ENCODE measurements at regions not wholly inside any gene's neighbourhood (a gene's known extent, or its start where the extent isn't known, plus 50 kb on each side); places are given as distances from the start of the nearest gene placed in this dataset.

GRCh38 chr11:70751142-70751734 is 352.9 kb downstream of the CTTN start:
- DNase-seq = no peak

- DNase-seq = peak; percentile 32
These were observed 357.3 kb downstream of the CTTN start for GRCh38 chr11:70755410-70756158.

- no peak for DNase-seq
These were observed 358.0 kb downstream of the CTTN start for GRCh38 chr11:70756341-70756740.

GRCh38 chr11:70756756-70757155 is 358.4 kb downstream of the CTTN start:
- no peak for DNase-seq

GRCh38 chr11:70757241-70757640 is 358.9 kb downstream of the CTTN start:
- DNase-seq = no peak

GRCh38 chr11:70758206-70758605 is 359.9 kb downstream of the CTTN start:
- no peak for DNase-seq

- DNase-seq = no peak
These were observed 361.5 kb downstream of the CTTN start for GRCh38 chr11:70759846-70760245.

- DNase-seq = no peak
These were observed 362.2 kb downstream of the CTTN start for GRCh38 chr11:70760416-70761020.

- DNase-seq = no peak
These were observed 363.0 kb downstream of the CTTN start for GRCh38 chr11:70761094-70761907.

- DNase-seq = no peak
These were observed 363.6 kb downstream of the CTTN start for GRCh38 chr11:70761908-70762337.

GRCh38 chr11:70762810-70763209 is 364.5 kb downstream of the CTTN start:
- no peak for DNase-seq

- no peak for DNase-seq
These were observed 365.3 kb downstream of the CTTN start for GRCh38 chr11:70763606-70764005.

- DNase-seq = no peak
These were observed 366.1 kb downstream of the CTTN start for GRCh38 chr11:70764356-70764905.

GRCh38 chr11:70766901-70767300 is 368.6 kb downstream of the CTTN start:
- no peak for DNase-seq

GRCh38 chr11:70768346-70769095 is 370.2 kb downstream of the CTTN start:
- no peak for DNase-seq

- DNase-seq = no peak
These were observed 370.8 kb downstream of the CTTN start for GRCh38 chr11:70769106-70769505.

- DNase-seq = no peak
These were observed 371.2 kb downstream of the CTTN start for GRCh38 chr11:70769521-70769920.

- DNase-seq = no peak
These were observed 373.0 kb downstream of the CTTN start for GRCh38 chr11:70771099-70771885.

GRCh38 chr11:70772950-70773349 is 374.6 kb downstream of the CTTN start:
- DNase-seq = no peak

GRCh38 chr11:70775386-70776075 is 377.2 kb downstream of the CTTN start:
- DNase-seq = no peak
